DND-41 (cell line): ENCODE measurements at regions not wholly inside any gene's neighbourhood (a gene's known extent, or its start where the extent isn't known, plus 50 kb on each side); places are given as distances from the start of the nearest gene placed in this dataset.

Experiments used
- CTCF ChIP-seq: IDR thresholded peaks from 2 replicates; pipeline ENCODE4 v1.5.1; 2012; ENCODE audit warnings: borderline replicate concordance, low read length, moderate library complexity, mild to moderate bottlenecking; ENCODE audit not compliant: poor library complexity, severe bottlenecking; ENCODE audit errors: extremely low read depth
- EZH2 ChIP-seq: IDR thresholded peaks from 3 replicates; pipeline ENCODE4 v1.6.1; 2012; ENCODE audit warnings: borderline replicate concordance, low read depth, mild to moderate bottlenecking, moderate library complexity, low read length, inconsistent platforms; ENCODE audit not compliant: severe bottlenecking

GRCh38 chr6:126167726-126168125, 172.2 kb upstream of the CENPW start:
- TF ChIP-seq CTCF (no peak), EZH2 (no peak)
